Adrenal gland (tissue), 9 donors: ENCODE measurements at regions not wholly inside any gene's neighbourhood (a gene's known extent, or its start where the extent isn't known, plus 50 kb on each side); places are given as distances from the start of the nearest gene placed in this dataset.
A peak's percentile ranks its signal among the peaks of the same experiment; 100 is the strongest.

Experiments
- DNase-seq, 7 donors: peaks; one replicate each; pipeline ENCODE4 v3.0.0-alpha.2; 2019 to 2020
- H3K27ac ChIP-seq, 5 donors: fragments of 200-600 bp; sonication (generic) in 4 of 5; 1 replicate in 3 of 5; 2 replicates in 2 of 5; pipeline versions ENCODE4 v1.5.1 to v1.8.0; 2016 to 2020; ENCODE audit warnings: mild to moderate bottlenecking in 1 of 5
- H3K27me3 ChIP-seq: fragments of 200-600 bp; 2 replicates; pipeline ENCODE4 v1.8.0; 2021
- H3K36me3 ChIP-seq, 2 donors: fragments of 200-600 bp; replicated peaks in 1 of 2; 1 replicate in 1 of 2; 2 replicates in 1 of 2; pipeline versions ENCODE4 v1.5.1 to v1.8.0; 2018 to 2022
- H3K4me1 ChIP-seq, 2 donors: fragments of 200-600 bp; replicated peaks in 1 of 2; 1 replicate in 1 of 2; 2 replicates in 1 of 2; pipeline versions ENCODE4 v1.5.1 to v1.8.0; 2018 to 2021
- H3K4me3 ChIP-seq, 4 donors: fragments of 200-600 bp; sonication (generic) in 3 of 4; one replicate each; pipeline ENCODE4 v1.5.1; 2016 to 2018
- H3K9me3 ChIP-seq, 3 donors: fragments of 200-600 bp; sonication (generic) in 1 of 3; replicated peaks in 1 of 3; 1 replicate in 2 of 3; 2 replicates in 1 of 3; pipeline versions ENCODE4 v1.5.1 to v1.8.0; 2016 to 2021
- CTCF ChIP-seq, 6 experiments: fragments of 450-650 bp in 4 of 6; fragments of 200-600 bp in 2 of 6; sonication (generic) in 1 of 6; IDR thresholded peaks; 1 replicate in 5 of 6; 2 replicates in 1 of 6; pipeline versions ENCODE4 v1.5.1 to v1.8.0; 2016 to 2021; ENCODE audit warnings: antibody characterized with exemption in 6 of 6, mild to moderate bottlenecking in 2 of 6, moderate library complexity in 1 of 6
- POLR2A ChIP-seq, 2 donors: fragments of 450-650 bp; IDR thresholded peaks; one replicate each; pipeline ENCODE4 v1.6.1; 2017; ENCODE audit warnings: antibody characterized with exemption in 2 of 2, mild to moderate bottlenecking in 2 of 2, moderate library complexity in 1 of 2
- WGBS, 4 donors: extraction: QIAGEN DNeasy Blood & Tissue Kit in 2 of 4; methylation state at CpG; one replicate each; pipeline versions ENCODE4 v1.1.5 to v1.1.7; 2013 to 2017; 5-methylcytosine and 5-hydroxymethylcytosine counted together
- intact Hi-C, 2 donors: fragments of 100-400 bp; cut with DNase I; formaldehyde crosslinking; loops; one replicate each; pipeline versions ENCODE4 v1.14.1 to v1.15.0; 2022 to 2023
- donor health status: healthy with polysubstance abuse.
- donor health status: Bipolar disorder and iron deficiency.
- donor health status: DM: yes; HTN: yes; CAD: no.
- donor health status: DM: no; HTN: no; CAD: no.
- donor health status: DM: no; HTN: no; CAD: no.

- intact Hi-C loops = no loop called here
- Histone ChIP-seq H3K27me3 (no peaks in the 10 kb centered on the region), H3K27ac (no peak overlapping the region), H3K36me3 (no peaks in the 10 kb centered on the region), H3K4me3 (no peak overlapping the region), H3K9me3 (no peaks in the 10 kb centered on the region), H3K4me1 (no peaks in the 10 kb centered on the region)
- no peak for TF ChIP-seq CTCF (IDR thresholded peaks at IDR 0.05)
- no peak for TF ChIP-seq POLR2A (IDR thresholded peaks at IDR 0.05)
- peak in 2 of 7 donors; percentile 2 to 15 for DNase-seq
- 75 to 90% (median 84%) methylated on average over 6 to 8 of the region's 8 CpGs for WGBS, 4 donors
These were observed 53.6 kb upstream of the BCL11B start for GRCh38 chr14:99325591-99325990.

GRCh38 chr14:99325016-99325415 is 53.0 kb upstream of the BCL11B start:
- H3K27me3 ChIP-seq = no peaks in the 10 kb centered on the region
- H3K9me3 ChIP-seq = no peaks in the 10 kb centered on the region
- H3K4me1 ChIP-seq = no peaks in the 10 kb centered on the region
- 73 to 86% (median 82%) methylated on average over 8 to 9 of the region's 9 CpGs for WGBS, 4 donors
- TF ChIP-seq POLR2A (IDR thresholded peaks at IDR 0.05) (no peak), CTCF (IDR thresholded peaks at IDR 0.05) (no peak)
- intact Hi-C loops = no loop called here
- no peak overlapping the region for H3K4me3 ChIP-seq
- no peak overlapping the region for H3K27ac ChIP-seq
- no peaks in the 10 kb centered on the region for H3K36me3 ChIP-seq
- peak in 2 of 7 donors; percentile 6 to 18 for DNase-seq

- H3K9me3 ChIP-seq = no peaks in the 10 kb centered on the region
- TF ChIP-seq POLR2A (IDR thresholded peaks at IDR 0.05) = no peak
- no peak for TF ChIP-seq CTCF (IDR thresholded peaks at IDR 0.05)
- H3K36me3 ChIP-seq = no peaks in the 10 kb centered on the region
- peak in 1 of 7 donors; percentile 4 for DNase-seq
- H3K27me3 ChIP-seq = no peaks in the 10 kb centered on the region
- H3K27ac ChIP-seq = no peak overlapping the region
- intact Hi-C loops = no loop called here
- no peak overlapping the region for H3K4me3 ChIP-seq
- WGBS, 4 donors = 72 to 78% (median 75%) methylated on average over 8 of the region's 8 CpGs
- H3K4me1 ChIP-seq = no peaks in the 10 kb centered on the region
These were observed 52.3 kb upstream of the BCL11B start for GRCh38 chr14:99324291-99324690.

- no peaks in the 10 kb centered on the region for H3K27me3 ChIP-seq
- DNase-seq = peak in 1 of 7 donors; percentile 24
- TF ChIP-seq POLR2A (IDR thresholded peaks at IDR 0.05) (no peak), CTCF (IDR thresholded peaks at IDR 0.05) (no peak)
- H3K36me3 ChIP-seq = no peaks in the 10 kb centered on the region
- WGBS, 4 donors = 81 to 89% (median 87%) methylated on average over 9 to 14 of the region's 14 CpGs
- no peaks in the 10 kb centered on the region for H3K9me3 ChIP-seq
- intact Hi-C loops = no loop called here
- no peak overlapping the region for H3K4me3 ChIP-seq
- H3K27ac ChIP-seq = no peak overlapping the region
- no peaks in the 10 kb centered on the region for H3K4me1 ChIP-seq
These were observed 51.7 kb upstream of the BCL11B start for GRCh38 chr14:99323603-99324185.
